A549 (cell line): ENCODE measurements at regions not wholly inside any gene's neighbourhood (a gene's known extent, or its start where the extent isn't known, plus 50 kb on each side); places are given as distances from the start of the nearest gene placed in this dataset.

Source experiments
- EP300 ChIP-seq, 2 experiments: fragments of >200 bp; sonication (Bioruptor Twin); formaldehyde crosslinking; IDR thresholded peaks; 2 replicates in 1 of 2; 3 replicates in 1 of 2; pipeline ENCODE4 v1.6.1; 2016 to 2017
- KDM1A ChIP-seq: fragments of 200-600 bp; sonication (generic); IDR thresholded peaks from 2 replicates; pipeline ENCODE4 v1.6.1; 2016; ENCODE audit warnings: low read depth, mild to moderate bottlenecking
- NFE2L2 ChIP-seq: fragments of 150-350 bp; conservative IDR thresholded peaks from 2 replicates; pipeline ENCODE4 v1.6.1; 2014; ENCODE audit warnings: low read length
- POLR2A ChIP-seq: IDR thresholded peaks from 2 replicates; pipeline ENCODE4 v1.6.1; 2012; ENCODE audit warnings: mild to moderate bottlenecking, low read length
- POLR2AphosphoS2 ChIP-seq: conservative IDR thresholded peaks from 2 replicates; pipeline ENCODE4 v1.6.1; 2012; ENCODE audit warnings: low read length, improper control_type of control experiment, inconsistent platforms
- RFX5 ChIP-seq: fragments of 450-650 bp; IDR thresholded peaks from 2 replicates; pipeline ENCODE4 v1.7.1; 2014; ENCODE audit warnings: antibody characterized with exemption, mild to moderate bottlenecking, moderate library complexity
- TF ChIP-seq, protein P1 (sequence below): fragments of >200 bp; sonication (Bioruptor Twin); formaldehyde crosslinking; IDR thresholded peaks from 3 replicates; pipeline ENCODE4 v1.5.1; 2016

DNA sequence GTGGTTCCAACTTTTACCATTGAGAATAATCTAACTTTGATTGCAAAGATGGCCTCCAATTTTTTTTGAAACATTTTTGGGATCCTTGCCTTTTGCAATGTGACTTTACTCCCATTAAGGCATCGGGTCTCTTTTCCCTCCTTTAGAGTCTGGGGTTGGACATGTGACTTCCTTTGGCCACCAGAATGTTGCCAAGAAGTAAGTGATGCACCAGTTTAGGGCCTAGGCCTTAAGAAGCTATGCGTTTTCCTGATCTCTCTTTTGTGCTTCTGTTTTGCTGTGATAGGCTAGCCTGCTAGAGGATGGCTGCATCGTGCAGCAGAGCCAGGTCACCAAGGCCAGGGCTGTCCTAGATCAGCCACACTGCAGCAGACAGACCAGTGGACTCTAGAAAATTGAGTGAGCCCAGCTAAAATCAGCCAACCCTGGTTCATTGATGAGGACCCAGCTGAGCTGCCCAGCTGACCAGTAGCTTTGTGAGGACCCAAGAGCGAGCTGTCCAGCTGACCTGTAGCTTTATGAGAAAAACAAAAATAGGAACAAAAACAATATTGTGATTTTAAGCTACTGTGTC, 594.0 kb upstream of the JAG1 start:
- TF ChIP-seq, protein P1, sequence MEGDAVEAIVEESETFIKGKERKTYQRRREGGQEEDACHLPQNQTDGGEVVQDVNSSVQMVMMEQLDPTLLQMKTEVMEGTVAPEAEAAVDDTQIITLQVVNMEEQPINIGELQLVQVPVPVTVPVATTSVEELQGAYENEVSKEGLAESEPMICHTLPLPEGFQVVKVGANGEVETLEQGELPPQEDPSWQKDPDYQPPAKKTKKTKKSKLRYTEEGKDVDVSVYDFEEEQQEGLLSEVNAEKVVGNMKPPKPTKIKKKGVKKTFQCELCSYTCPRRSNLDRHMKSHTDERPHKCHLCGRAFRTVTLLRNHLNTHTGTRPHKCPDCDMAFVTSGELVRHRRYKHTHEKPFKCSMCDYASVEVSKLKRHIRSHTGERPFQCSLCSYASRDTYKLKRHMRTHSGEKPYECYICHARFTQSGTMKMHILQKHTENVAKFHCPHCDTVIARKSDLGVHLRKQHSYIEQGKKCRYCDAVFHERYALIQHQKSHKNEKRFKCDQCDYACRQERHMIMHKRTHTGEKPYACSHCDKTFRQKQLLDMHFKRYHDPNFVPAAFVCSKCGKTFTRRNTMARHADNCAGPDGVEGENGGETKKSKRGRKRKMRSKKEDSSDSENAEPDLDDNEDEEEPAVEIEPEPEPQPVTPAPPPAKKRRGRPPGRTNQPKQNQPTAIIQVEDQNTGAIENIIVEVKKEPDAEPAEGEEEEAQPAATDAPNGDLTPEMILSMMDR: no peak
- TF ChIP-seq POLR2AphosphoS2 (no peak), POLR2A (no peak), RFX5 (no peak), EP300 (IDR thresholded peaks at IDR 0.05) (no peak), KDM1A (no peak), NFE2L2 (no peak)
